ENCODE measurements at regions not wholly inside any gene's neighbourhood (a gene's known extent, or its start where the extent isn't known, plus 50 kb on each side); places are given as distances from the start of the nearest gene placed in this dataset.

GRCh38 chr7:155889636-155890511, 77.6 kb upstream of the SHH start:
- DNase-seq (ENCODE audit: low spot score) = no peak

GRCh38 chr7:155887174-155887525, 74.9 kb upstream of the SHH start:
- no peak for DNase-seq (ENCODE audit: low spot score)

GRCh38 chr7:155886391-155887173, 74.3 kb upstream of the SHH start:
- no peak for DNase-seq (ENCODE audit: low spot score)

GRCh38 chr7:155885167-155886155, 73.2 kb upstream of the SHH start:
- DNase-seq (ENCODE audit: low spot score) = no peak

- DNase-seq (ENCODE audit: low spot score) = no peak
These were observed 72.2 kb upstream of the SHH start for GRCh38 chr7:155884225-155885166.

- no peak for DNase-seq (ENCODE audit: low spot score)
These were observed 71.4 kb upstream of the SHH start for GRCh38 chr7:155883491-155884224.

GRCh38 chr7:155882596-155882995, 70.3 kb upstream of the SHH start:
- no peak for DNase-seq (ENCODE audit: low spot score)

GRCh38 chr7:155881471-155882350, 69.4 kb upstream of the SHH start:
- no peak for DNase-seq (ENCODE audit: low spot score)

GRCh38 chr7:155880721-155881120, 68.5 kb upstream of the SHH start:
- no peak for DNase-seq (ENCODE audit: low spot score)

- no peak for DNase-seq (ENCODE audit: low spot score)
These were observed 67.3 kb upstream of the SHH start for GRCh38 chr7:155879592-155879991.

GRCh38 chr7:155878674-155879073, 66.4 kb upstream of the SHH start:
- no peak for DNase-seq (ENCODE audit: low spot score)

- no peak for DNase-seq (ENCODE audit: low spot score)
These were observed 66.0 kb upstream of the SHH start for GRCh38 chr7:155878250-155878649.

- no peak for DNase-seq (ENCODE audit: low spot score)
These were observed 64.9 kb upstream of the SHH start for GRCh38 chr7:155877167-155877566.

GRCh38 chr7:155874411-155874810, 62.1 kb upstream of the SHH start:
- DNase-seq (ENCODE audit: low spot score) = no peak

GRCh38 chr7:155874010-155874409, 61.7 kb upstream of the SHH start:
- no peak for DNase-seq (ENCODE audit: low spot score)

GRCh38 chr7:155872678-155873369, 60.6 kb upstream of the SHH start:
- no peak for DNase-seq (ENCODE audit: low spot score)

GRCh38 chr7:155871211-155871610, 58.9 kb upstream of the SHH start:
- no peak for DNase-seq (ENCODE audit: low spot score)

- no peak for DNase-seq (ENCODE audit: low spot score)
These were observed 58.3 kb upstream of the SHH start for GRCh38 chr7:155870334-155871180.

All from NAMALWA (cell line).